SK-N-SH treated with all-trans-retinoic acid at 6 μM for 48 hours (cell line): ENCODE measurements at regions not wholly inside any gene's neighbourhood (a gene's known extent, or its start where the extent isn't known, plus 50 kb on each side); places are given as distances from the start of the nearest gene placed in this dataset.

ENCODE experiments used
- ARNTL ChIP-seq: fragments of 450-650 bp; formaldehyde crosslinking; IDR thresholded peaks from 2 replicates; pipeline ENCODE4 v1.5.0; 2020; ENCODE audit warnings: low read depth, mild to moderate bottlenecking, moderate library complexity, borderline replicate concordance
- CSDC2 ChIP-seq: fragments of 250-450 bp; sonication (Bioruptor Pico); IDR thresholded peaks from 2 replicates; pipeline ENCODE4 v1.5.0; 2020; ENCODE audit warnings: mild to moderate bottlenecking, moderate library complexity
- ESRRG ChIP-seq: fragments of 250-450 bp; sonication (Bioruptor Pico); IDR thresholded peaks from 2 replicates; pipeline ENCODE4 v1.6.1; 2021; ENCODE audit warnings: mild to moderate bottlenecking
- GLIS3 ChIP-seq: fragments of 250-450 bp; sonication (Bioruptor Pico); IDR thresholded peaks from 2 replicates; pipeline ENCODE4 v1.5.0; 2020; ENCODE audit warnings: mild to moderate bottlenecking, moderate library complexity
- ISL1 ChIP-seq: fragments of 250-450 bp; sonication (Bioruptor Pico); IDR thresholded peaks from 2 replicates; pipeline ENCODE4 v2.1.2; 2022; ENCODE audit warnings: mild to moderate bottlenecking, moderate library complexity
- PATZ1 ChIP-seq: fragments of 250-450 bp; sonication (Bioruptor Pico); IDR thresholded peaks from 2 replicates; pipeline ENCODE4 v1.8.0; 2020; ENCODE audit warnings: mild to moderate bottlenecking, moderate library complexity, borderline replicate concordance
- RARB ChIP-seq: fragments of 250-450 bp; sonication (Bioruptor Pico); IDR thresholded peaks from 2 replicates; pipeline ENCODE4 v1.8.0; 2021; ENCODE audit warnings: mild to moderate bottlenecking, moderate library complexity
- TCF4 ChIP-seq: fragments of 250-450 bp; sonication (Bioruptor Pico); IDR thresholded peaks from 2 replicates; pipeline ENCODE4 v1.8.0; 2021; ENCODE audit warnings: mild to moderate bottlenecking, moderate library complexity, borderline replicate concordance
- ZC3H10 ChIP-seq: fragments of 250-450 bp; sonication (Bioruptor Pico); IDR thresholded peaks from 2 replicates; pipeline ENCODE4 v1.5.1; 2021; ENCODE audit warnings: mild to moderate bottlenecking, moderate library complexity
- ZFP3 ChIP-seq: fragments of 250-450 bp; sonication (Bioruptor Pico); IDR thresholded peaks from 2 replicates; pipeline ENCODE4 v1.5.0; 2020; ENCODE audit warnings: mild to moderate bottlenecking, moderate library complexity
- ZFP30 ChIP-seq: fragments of 450-650 bp; formaldehyde crosslinking; IDR thresholded peaks from 2 replicates; pipeline ENCODE4 v1.5.0; 2022; ENCODE audit warnings: mild to moderate bottlenecking, moderate library complexity
- ZNF565 ChIP-seq: fragments of 450-650 bp; formaldehyde crosslinking; conservative IDR thresholded peaks from 2 replicates; pipeline ENCODE4 v1.5.0; 2020; ENCODE audit warnings: low read depth, mild to moderate bottlenecking, moderate library complexity
- ZNF8 ChIP-seq: fragments of 450-650 bp; formaldehyde crosslinking; IDR thresholded peaks from 2 replicates; pipeline ENCODE4 v1.5.0; 2020; ENCODE audit warnings: mild to moderate bottlenecking, moderate library complexity
- TF ChIP-seq, protein P1 (sequence below): fragments of 250-450 bp; sonication (Bioruptor Pico); IDR thresholded peaks from 2 replicates; pipeline ENCODE4 v1.5.1; 2020; ENCODE audit warnings: low read depth, mild to moderate bottlenecking, moderate library complexity

DNA sequence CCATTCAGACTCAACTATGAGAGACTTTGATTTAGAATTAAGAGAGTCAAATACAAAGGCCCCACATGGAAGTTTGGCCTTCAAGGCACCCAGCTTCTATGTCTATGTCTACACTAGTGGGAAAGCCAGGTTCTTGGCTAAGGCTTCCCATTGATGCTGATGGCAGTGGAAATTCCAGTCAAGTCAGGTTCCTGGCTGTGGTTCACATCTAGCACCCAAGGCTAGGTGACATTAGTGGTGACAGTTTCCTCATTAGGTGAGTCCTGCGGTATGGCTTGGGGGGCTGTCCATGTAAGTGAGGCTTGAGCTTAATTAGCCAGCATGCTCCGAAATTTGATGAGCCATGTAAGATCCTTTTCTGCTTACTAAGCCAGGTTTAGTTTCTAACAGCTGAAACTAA is 460.9 kb downstream of the RMST start:
- TF ChIP-seq ZFP30 = no peak
- TF ChIP-seq ESRRG (CRISPR knock-in tag) = no peak
- TF ChIP-seq RARB (CRISPR knock-in tag) = no peak
- TF ChIP-seq ZNF565 (CRISPR knock-in tag) = no peak
- TF ChIP-seq ZFP3 = no peak
- TF ChIP-seq ZC3H10 (CRISPR knock-in tag) = no peak
- TF ChIP-seq ARNTL (CRISPR knock-in tag) = no peak
- TF ChIP-seq, protein P1, sequence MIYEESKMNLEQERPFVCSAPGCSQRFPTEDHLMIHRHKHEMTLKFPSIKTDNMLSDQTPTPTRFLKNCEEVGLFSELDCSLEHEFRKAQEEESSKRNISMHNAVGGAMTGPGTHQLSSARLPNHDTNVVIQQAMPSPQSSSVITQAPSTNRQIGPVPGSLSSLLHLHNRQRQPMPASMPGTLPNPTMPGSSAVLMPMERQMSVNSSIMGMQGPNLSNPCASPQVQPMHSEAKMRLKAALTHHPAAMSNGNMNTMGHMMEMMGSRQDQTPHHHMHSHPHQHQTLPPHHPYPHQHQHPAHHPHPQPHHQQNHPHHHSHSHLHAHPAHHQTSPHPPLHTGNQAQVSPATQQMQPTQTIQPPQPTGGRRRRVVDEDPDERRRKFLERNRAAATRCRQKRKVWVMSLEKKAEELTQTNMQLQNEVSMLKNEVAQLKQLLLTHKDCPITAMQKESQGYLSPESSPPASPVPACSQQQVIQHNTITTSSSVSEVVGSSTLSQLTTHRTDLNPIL = no peak
- no peak for TF ChIP-seq PATZ1 (CRISPR knock-in tag)
- no peak for TF ChIP-seq ZNF8 (CRISPR knock-in tag)
- no peak for TF ChIP-seq ISL1 (CRISPR knock-in tag)
- no peak for TF ChIP-seq CSDC2 (CRISPR knock-in tag)
- TF ChIP-seq TCF4 (CRISPR knock-in tag) = no peak
- TF ChIP-seq GLIS3 = no peak
